Transverse colon (tissue), 4 donors: ENCODE measurements at regions not wholly inside any gene's neighbourhood (a gene's known extent, or its start where the extent isn't known, plus 50 kb on each side); places are given as distances from the start of the nearest gene placed in this dataset.

Experiments used
- DNase-seq: peaks from one replicate; pipeline ENCODE4 v3.0.0-alpha.2; 2019
- H3K27ac ChIP-seq, 4 donors: fragments of 200-600 bp; sonication (generic); 2 replicates each; pipeline ENCODE4 v1.5.1; 2016 to 2018; ENCODE audit warnings: inconsistent platforms in 4 of 4
- H3K27me3 ChIP-seq: fragments of 200-600 bp; sonication (generic); 2 replicates; pipeline ENCODE4 v1.5.1; 2017; ENCODE audit warnings: inconsistent platforms
- H3K36me3 ChIP-seq, 4 donors: fragments of 200-600 bp; sonication (generic); 2 replicates each; pipeline ENCODE4 v1.5.1; 2017 to 2019; ENCODE audit warnings: inconsistent platforms in 4 of 4
- H3K4me1 ChIP-seq, 4 donors: fragments of 200-600 bp; sonication (generic); 2 replicates each; pipeline ENCODE4 v1.5.1; 2017 to 2020; ENCODE audit warnings: inconsistent platforms in 4 of 4
- H3K4me3 ChIP-seq, 4 donors: fragments of 200-600 bp; sonication (generic); 1 replicate in 1 of 4; 2 replicates in 3 of 4; pipeline versions ENCODE4 v1.5.1 to v1.6.1; 2017 to 2019; ENCODE audit warnings: inconsistent platforms in 4 of 4
- H3K9me3 ChIP-seq, 2 donors: fragments of 200-600 bp; sonication (generic); 2 replicates each; pipeline ENCODE4 v1.5.1; 2017 to 2019; ENCODE audit warnings: inconsistent platforms in 2 of 2
- CTCF ChIP-seq, 5 experiments: fragments of 200-600 bp in 3 of 5; fragments of 450-650 bp in 2 of 5; sonication (generic) in 3 of 5; IDR thresholded peaks; 1 replicate in 2 of 5; 2 replicates in 3 of 5; pipeline ENCODE4 v1.5.1; 2016 to 2017; ENCODE audit warnings: antibody characterized with exemption in 5 of 5, inconsistent platforms in 3 of 5, mild to moderate bottlenecking in 2 of 5, moderate library complexity in 1 of 5
- EP300 ChIP-seq: sonication (generic); formaldehyde crosslinking; IDR thresholded peaks from one replicate; pipeline ENCODE4 v1.6.1; 2017; ENCODE audit warnings: antibody characterized with exemption, low read depth
- POLR2A ChIP-seq: fragments of 450-650 bp; IDR thresholded peaks from one replicate; pipeline ENCODE4 v1.6.1; 2016; ENCODE audit warnings: antibody characterized with exemption, mild to moderate bottlenecking, moderate library complexity
- POLR2AphosphoS5 ChIP-seq, 3 donors: sonication (generic); formaldehyde crosslinking; IDR thresholded peaks; one replicate each; pipeline ENCODE4 v1.6.1; 2016; ENCODE audit warnings: antibody characterized with exemption in 3 of 3
- WGBS, 2 donors: methylation state at CpG; one replicate each; pipeline ENCODE4 v1.1.5; 2018; ENCODE audit warnings: low coverage in 1 of 2; 5-methylcytosine and 5-hydroxymethylcytosine counted together
- in situ Hi-C, 4 donors: fragments of 200-750 bp; cut with MboI; loops; one replicate each; pipeline versions ENCODE4 v1.15.0 to v1.15.1; 2017; ENCODE audit warnings: low sequenced_read_pairs in 3 of 4, low pct_ligation_motif_present in 1 of 4, low pct_unique_long_range_greater_than_20kb in 1 of 4
- intact Hi-C: fragments of 100-400 bp; cut with DNase I; formaldehyde crosslinking; loops from one replicate; pipeline ENCODE4 v1.15.1; 2023; ENCODE audit warnings: low total_unique reads

GRCh38 chr14:61608245-61609165 lies 86.8 kb upstream of the HIF1A start:
- 24 to 37% methylated on average over 2 to 8 of the region's 8 CpGs for WGBS, 2 donors

GRCh38 chr14:61609191-61609843 lies 86.0 kb upstream of the HIF1A start:
- DNase-seq = no peak
- Histone ChIP-seq H3K9me3 (no peaks in the 10 kb centered on the region), H3K27me3 (no peaks in the 10 kb centered on the region), H3K36me3 (no peaks in the 10 kb centered on the region), H3K4me3 (no peak overlapping the region), H3K27ac (peak overlapping the region; percentile 0 to 50 (median 42)), H3K4me1 (peaks cover 9 to 29% (median 21%) of the 10 kb centered on the region in 4 donors)
- TF ChIP-seq CTCF (IDR thresholded peaks at IDR 0.05) = no peak
- TF ChIP-seq POLR2AphosphoS5 (IDR thresholded peaks at IDR 0.05) = no peak
- TF ChIP-seq POLR2A = no peak
- no peak for TF ChIP-seq EP300
- intact Hi-C loops (no loop called here), in situ Hi-C loops (no loop called here)
- 48 to 53% methylated on average over 7 to 10 of the region's 10 CpGs for WGBS, 2 donors

More at GRCh38 chr14:61608245-61609165, 86.8 kb upstream of the HIF1A start:
- DNase-seq = no peak
- no peak for TF ChIP-seq EP300
- H3K27me3 ChIP-seq = no peaks in the 10 kb centered on the region
- peak overlapping the region; percentile 0 to 50 (median 42) for H3K27ac ChIP-seq
- peaks cover 9 to 32% (median 21%) of the 10 kb centered on the region in 4 donors for H3K4me1 ChIP-seq
- intact Hi-C loops = no loop called here
- H3K9me3 ChIP-seq = no peaks in the 10 kb centered on the region
- no peak overlapping the region for H3K4me3 ChIP-seq
- in situ Hi-C loops = no loop called here
- H3K36me3 ChIP-seq = no peaks in the 10 kb centered on the region

- DNase-seq = no peak
- intact Hi-C loops (no loop called here), in situ Hi-C loops (no loop called here)
- Histone ChIP-seq H3K27ac (peak overlapping the region; percentile 0 to 50 (median 42)), H3K4me1 (peaks cover 9 to 29% (median 21%) of the 10 kb centered on the region in 4 donors), H3K36me3 (no peaks in the 10 kb centered on the region), H3K27me3 (no peaks in the 10 kb centered on the region), H3K4me3 (no peak overlapping the region), H3K9me3 (no peaks in the 10 kb centered on the region)
- 72 to 76% methylated on average over 4 to 5 of the region's 5 CpGs for WGBS, 2 donors
- no peak for TF ChIP-seq POLR2AphosphoS5 (IDR thresholded peaks at IDR 0.05)
- no peak for TF ChIP-seq EP300
- TF ChIP-seq CTCF (IDR thresholded peaks at IDR 0.05) = no peak
- TF ChIP-seq POLR2A = no peak
Measured at GRCh38 chr14:61609884-61610283, 85.4 kb upstream of the HIF1A start.

- Histone ChIP-seq H3K36me3 (no peaks in the 10 kb centered on the region), H3K4me1 (peaks cover 9 to 29% (median 21%) of the 10 kb centered on the region in 4 donors), H3K27ac (no peak overlapping the region), H3K9me3 (no peaks in the 10 kb centered on the region), H3K27me3 (no peaks in the 10 kb centered on the region), H3K4me3 (no peak overlapping the region)
- intact Hi-C loops (no loop called here), in situ Hi-C loops (no loop called here)
- TF ChIP-seq POLR2A = no peak
- no peak for TF ChIP-seq CTCF (IDR thresholded peaks at IDR 0.05)
- TF ChIP-seq POLR2AphosphoS5 (IDR thresholded peaks at IDR 0.05) = no peak
- TF ChIP-seq EP300 = no peak
- no peak for DNase-seq
- WGBS, 2 donors = 83 to 100% methylated on average over 1 to 2 of the region's 2 CpGs
Measured at GRCh38 chr14:61610900-61611299, 84.4 kb upstream of the HIF1A start.
